Upper lobe of right lung (tissue), 1 donor: ENCODE measurements at regions not wholly inside any gene's neighbourhood (a gene's known extent, or its start where the extent isn't known, plus 50 kb on each side); places are given as distances from the start of the nearest gene placed in this dataset.

Experiments used
- ATAC-seq: fragments of 200-7000 bp; cut with Tn5 transposase; one replicate; pipeline ENCODE4 v1.9.1; 2020; ENCODE audit warnings: mild to moderate bottlenecking, moderate library complexity
- DNase-seq: peaks from one replicate; pipeline ENCODE4 v3.0.0-alpha.2; 2020
- H3K27ac ChIP-seq: fragments of 200-600 bp; one replicate; pipeline ENCODE4 v1.8.0; 2022
- H3K27me3 ChIP-seq: fragments of 200-600 bp; one replicate; pipeline ENCODE4 v1.8.0; 2022; ENCODE audit warnings: mild to moderate bottlenecking
- H3K36me3 ChIP-seq: fragments of 200-600 bp; one replicate; pipeline ENCODE4 v1.8.0; 2022
- H3K4me1 ChIP-seq: fragments of 200-600 bp; one replicate; pipeline ENCODE4 v1.8.0; 2022
- H3K4me3 ChIP-seq: fragments of 200-600 bp; one replicate; pipeline ENCODE4 v1.8.0; 2022; ENCODE audit warnings: mild to moderate bottlenecking
- H3K9me3 ChIP-seq: fragments of 200-600 bp; one replicate; pipeline ENCODE4 v1.8.0; 2022
- intact Hi-C: fragments of 100-400 bp; cut with DNase I; formaldehyde crosslinking; loops from one replicate; pipeline ENCODE4 v1.11.0; 2022
- TF ChIP-seq, protein P1 (sequence below): fragments of 200-600 bp; IDR thresholded peaks from one replicate; pipeline ENCODE4 v1.8.0; 2022; ENCODE audit warnings: antibody characterized with exemption
- donor health status: DM: no; HTN: yes; CAD: no; lungs with severe emphysema.

DNA sequence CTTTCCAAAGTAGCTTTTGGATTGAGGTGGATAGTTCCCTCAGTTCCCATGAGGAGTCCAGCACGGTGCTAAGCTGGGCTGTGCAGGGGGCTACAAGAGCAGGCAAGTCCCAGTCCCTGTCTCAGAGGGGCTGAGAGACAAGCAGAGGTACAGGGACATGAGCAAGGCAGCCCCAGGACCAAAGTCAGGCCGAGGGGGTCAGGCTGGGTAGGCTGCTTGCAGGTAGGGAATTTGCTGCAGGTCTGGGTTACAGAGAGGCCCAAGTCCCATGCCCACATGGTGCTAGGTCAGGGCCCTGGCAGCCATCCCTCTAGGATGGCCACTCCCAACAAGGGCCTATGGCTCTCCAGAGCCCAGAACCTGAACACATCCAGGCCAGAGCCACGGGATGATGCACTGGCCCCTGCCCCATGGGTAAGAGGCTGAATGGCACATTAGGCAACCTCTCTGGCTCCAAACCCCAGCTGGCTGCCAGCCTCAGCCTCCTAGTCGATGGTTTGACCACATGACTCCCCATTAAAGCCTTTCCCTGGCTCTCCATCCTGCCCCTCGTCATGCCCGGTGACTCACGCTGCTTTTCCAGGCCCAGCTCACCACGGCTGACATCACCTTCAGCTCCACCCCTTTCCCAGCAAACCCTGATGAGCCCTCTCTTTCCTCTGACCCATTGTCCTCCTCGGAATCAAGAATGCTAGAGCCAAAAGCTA is 83.7 kb downstream of the SDC1 start:
- Histone ChIP-seq H3K36me3 (no peaks in the 10 kb centered on the region), H3K27me3 (no peaks in the 10 kb centered on the region), H3K4me3 (no peak overlapping the region), H3K27ac (no peak overlapping the region), H3K9me3 (no peaks in the 10 kb centered on the region), H3K4me1 (no peaks in the 10 kb centered on the region)
- TF ChIP-seq, protein P1, sequence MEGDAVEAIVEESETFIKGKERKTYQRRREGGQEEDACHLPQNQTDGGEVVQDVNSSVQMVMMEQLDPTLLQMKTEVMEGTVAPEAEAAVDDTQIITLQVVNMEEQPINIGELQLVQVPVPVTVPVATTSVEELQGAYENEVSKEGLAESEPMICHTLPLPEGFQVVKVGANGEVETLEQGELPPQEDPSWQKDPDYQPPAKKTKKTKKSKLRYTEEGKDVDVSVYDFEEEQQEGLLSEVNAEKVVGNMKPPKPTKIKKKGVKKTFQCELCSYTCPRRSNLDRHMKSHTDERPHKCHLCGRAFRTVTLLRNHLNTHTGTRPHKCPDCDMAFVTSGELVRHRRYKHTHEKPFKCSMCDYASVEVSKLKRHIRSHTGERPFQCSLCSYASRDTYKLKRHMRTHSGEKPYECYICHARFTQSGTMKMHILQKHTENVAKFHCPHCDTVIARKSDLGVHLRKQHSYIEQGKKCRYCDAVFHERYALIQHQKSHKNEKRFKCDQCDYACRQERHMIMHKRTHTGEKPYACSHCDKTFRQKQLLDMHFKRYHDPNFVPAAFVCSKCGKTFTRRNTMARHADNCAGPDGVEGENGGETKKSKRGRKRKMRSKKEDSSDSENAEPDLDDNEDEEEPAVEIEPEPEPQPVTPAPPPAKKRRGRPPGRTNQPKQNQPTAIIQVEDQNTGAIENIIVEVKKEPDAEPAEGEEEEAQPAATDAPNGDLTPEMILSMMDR, result no peak
- peak; percentile 89 for DNase-seq
- ATAC-seq, result peak; percentile 74
- intact Hi-C loops, result no loop called here

DNA sequence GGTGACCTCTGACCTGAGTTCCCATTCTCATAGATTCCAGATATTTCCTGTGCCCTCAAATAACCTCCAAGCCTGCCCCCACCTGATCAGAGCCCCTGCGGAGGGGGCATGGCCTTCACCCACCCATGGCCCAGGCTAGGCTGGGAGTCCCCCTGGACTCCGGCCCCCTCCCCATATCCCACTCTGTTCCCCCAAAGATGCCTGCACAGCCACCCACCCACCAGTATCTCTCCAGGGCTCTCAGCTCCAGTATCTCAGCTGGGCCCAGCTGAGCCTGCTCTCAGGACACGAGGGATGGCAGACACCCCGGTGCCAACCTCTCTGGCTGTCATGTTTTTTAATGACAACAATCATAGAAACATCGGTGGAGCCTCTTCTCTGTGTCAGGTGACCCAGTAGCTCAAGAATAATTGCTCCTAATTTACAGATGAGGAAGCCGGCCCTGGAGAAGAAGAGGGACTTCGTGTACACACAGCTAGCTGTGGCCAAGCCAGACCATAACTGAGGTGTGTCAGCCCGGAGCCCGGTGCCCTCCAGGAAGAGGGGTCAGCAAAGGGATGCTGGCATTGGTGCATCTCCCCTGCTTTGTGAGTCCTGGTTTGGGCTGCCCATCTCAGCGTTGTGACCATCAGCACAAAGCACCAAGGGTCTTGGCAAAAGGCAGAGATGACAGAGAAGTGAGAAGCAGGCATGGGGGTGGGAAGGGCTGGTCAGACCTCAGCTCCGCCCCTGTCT is 84.4 kb downstream of the SDC1 start:
- H3K27ac ChIP-seq, result no peak overlapping the region
- no peak overlapping the region for H3K4me3 ChIP-seq
- no peak for ATAC-seq

DNA sequence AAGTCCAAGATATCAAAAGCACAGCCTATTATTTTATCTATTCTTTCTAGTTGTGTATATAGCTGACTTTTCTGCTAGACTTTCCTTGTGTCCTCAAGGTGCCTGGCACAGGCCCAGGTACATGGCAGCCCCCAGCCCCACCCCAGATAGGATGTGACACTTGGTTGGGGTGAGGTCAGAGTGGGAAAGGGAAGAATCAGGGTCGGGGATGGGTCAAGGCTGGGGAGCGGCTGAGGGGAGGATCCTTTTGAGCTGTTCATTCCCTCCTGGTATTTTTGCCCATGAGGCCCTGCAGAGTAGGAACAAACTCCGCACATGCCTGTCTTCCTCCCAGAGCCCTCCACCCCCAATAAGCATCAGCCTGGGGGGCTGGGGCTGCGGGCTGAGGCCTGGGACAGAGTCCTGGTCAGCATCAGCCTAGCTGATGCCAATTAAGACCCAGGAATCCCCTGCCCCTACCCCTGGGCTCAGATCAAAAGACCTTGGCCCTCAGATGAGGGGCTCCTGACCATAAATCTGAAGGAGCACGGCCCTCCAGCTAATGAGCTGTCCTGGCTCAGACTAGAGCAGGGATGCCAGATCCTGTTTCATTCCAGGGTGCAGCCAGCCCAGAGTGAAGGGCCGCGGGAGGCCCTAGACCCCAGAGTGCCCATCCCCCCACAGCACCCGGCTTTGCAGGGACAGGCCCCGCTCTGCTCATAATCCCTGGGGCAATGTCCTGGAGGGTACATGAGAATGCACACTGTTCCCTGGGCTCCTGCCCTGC is 85.3 kb downstream of the SDC1 start:
- Histone ChIP-seq H3K27ac (no peak overlapping the region), H3K4me1 (no peaks in the 10 kb centered on the region), H3K4me3 (no peak overlapping the region), H3K9me3 (no peaks in the 10 kb centered on the region), H3K36me3 (no peaks in the 10 kb centered on the region), H3K27me3 (no peaks in the 10 kb centered on the region)
- intact Hi-C loops, result no loop called here
- no peak for ATAC-seq
- no peak for DNase-seq
- TF ChIP-seq, protein P1, result no peak

More for the DNA sequence above, 84.4 kb downstream of the SDC1 start:
- no peak for DNase-seq
- intact Hi-C loops, result no loop called here
- Histone ChIP-seq H3K36me3 (no peaks in the 10 kb centered on the region), H3K4me1 (no peaks in the 10 kb centered on the region), H3K27me3 (no peaks in the 10 kb centered on the region), H3K9me3 (no peaks in the 10 kb centered on the region)
- TF ChIP-seq, protein P1, result no peak

DNA sequence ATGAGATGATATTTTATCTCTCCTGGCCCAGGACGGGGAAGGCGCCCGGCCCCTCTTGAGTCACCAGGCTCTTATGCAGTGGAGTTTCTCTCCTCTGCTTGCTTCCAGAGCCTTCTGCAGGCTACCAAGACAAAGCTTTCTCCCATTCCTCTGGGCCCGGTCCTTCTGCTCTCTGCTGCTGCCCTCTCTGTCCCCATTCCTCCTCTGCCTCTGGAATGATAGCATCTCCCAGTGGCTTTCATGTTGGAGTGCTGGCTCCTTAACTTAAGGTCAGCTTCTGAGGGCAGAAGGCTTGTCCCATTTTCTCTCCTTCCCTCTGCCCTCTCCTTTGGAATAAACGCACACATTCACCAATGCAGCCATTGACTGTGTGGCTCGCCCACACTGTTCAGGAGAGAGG is 86.2 kb downstream of the SDC1 start:
- Histone ChIP-seq H3K36me3 (no peaks in the 10 kb centered on the region), H3K4me1 (no peaks in the 10 kb centered on the region), H3K27ac (no peak overlapping the region), H3K27me3 (no peaks in the 10 kb centered on the region), H3K9me3 (no peaks in the 10 kb centered on the region), H3K4me3 (no peak overlapping the region)
- intact Hi-C loops, result no loop called here
- no peak for DNase-seq
- no peak for ATAC-seq
- TF ChIP-seq, protein P1, result no peak

DNA sequence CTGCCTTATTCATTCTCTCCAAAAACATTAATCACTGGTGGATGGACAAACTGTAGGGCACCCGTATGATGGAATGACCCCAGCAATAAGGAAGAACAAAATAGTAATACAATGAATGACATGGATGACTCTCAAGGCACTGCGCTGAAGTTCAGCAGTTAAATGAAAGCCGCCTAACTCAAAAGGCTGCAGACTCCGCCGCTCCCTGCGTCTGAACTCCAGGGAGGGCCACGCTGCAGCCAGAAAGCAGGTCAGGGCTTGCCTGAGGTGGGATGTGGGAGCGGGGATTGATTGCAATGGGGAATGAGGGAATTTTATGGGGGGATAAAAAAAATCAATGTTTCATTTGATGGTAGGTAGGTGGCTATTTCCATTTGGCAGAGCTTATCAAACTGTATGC is 86.5 kb upstream of the LAPTM4A start:
- intact Hi-C loops, result no loop called here
- TF ChIP-seq, protein P1, result no peak
- no peaks in the 10 kb centered on the region for H3K27me3 ChIP-seq
- H3K36me3 ChIP-seq, result no peaks in the 10 kb centered on the region
- ATAC-seq (no peak), DNase-seq (no peak)
- H3K4me3 ChIP-seq, result no peak overlapping the region
- H3K4me1 ChIP-seq, result no peaks in the 10 kb centered on the region
- H3K9me3 ChIP-seq, result no peaks in the 10 kb centered on the region
- no peak overlapping the region for H3K27ac ChIP-seq
